DOHH2 (cell line): ENCODE measurements at regions not wholly inside any gene's neighbourhood (a gene's known extent, or its start where the extent isn't known, plus 50 kb on each side); places are given as distances from the start of the nearest gene placed in this dataset.

ENCODE experiments used
- H3F3A ChIP-seq: fragments of 200-600 bp; sonication (generic), shearing (Covaris generic); 2 replicates; pipeline ENCODE4 v1.6.0; 2016; ENCODE audit warnings: antibody characterized with exemption, mild to moderate bottlenecking; ENCODE audit not compliant: control insufficient read depth, insufficient read depth
- H3K27ac ChIP-seq: fragments of 200-600 bp; sonication (generic); 2 replicates; pipeline ENCODE4 v1.5.1; 2014; ENCODE audit warnings: low read depth, mild to moderate bottlenecking, low read length, moderate library complexity
- H3K27me3 ChIP-seq: fragments of 200-600 bp; sonication (generic); 2 replicates; pipeline ENCODE4 v1.6.1; 2014; ENCODE audit warnings: mild to moderate bottlenecking, low read length, mixed read lengths; ENCODE audit not compliant: control insufficient read depth
- H3K36me3 ChIP-seq: fragments of 200-600 bp; sonication (generic); 2 replicates; pipeline ENCODE4 v1.6.1; 2014; ENCODE audit warnings: mild to moderate bottlenecking, low read length, moderate library complexity, mixed read lengths; ENCODE audit not compliant: control insufficient read depth
- H3K4me1 ChIP-seq: fragments of 200-600 bp; sonication (generic); 2 replicates; pipeline ENCODE4 v1.6.1; 2014; ENCODE audit warnings: mild to moderate bottlenecking, low read length, mixed read lengths; ENCODE audit not compliant: control insufficient read depth
- H3K4me2 ChIP-seq: fragments of 200-600 bp; sonication (generic); 2 replicates; pipeline ENCODE4 v1.6.0; 2014; ENCODE audit warnings: mild to moderate bottlenecking, low read length, moderate library complexity
- H3K4me3 ChIP-seq: fragments of 200-600 bp; sonication (generic); 2 replicates; pipeline ENCODE4 v1.5.1; 2014; ENCODE audit warnings: mild to moderate bottlenecking, low read length, mixed read lengths
- H3K79me2 ChIP-seq: fragments of 200-600 bp; sonication (generic); 2 replicates; pipeline ENCODE4 v1.6.1; 2014; ENCODE audit warnings: mild to moderate bottlenecking, low read length, mixed read lengths; ENCODE audit not compliant: control insufficient read depth
- H3K9me2 ChIP-seq: fragments of 200-600 bp; sonication (generic); replicated peaks from 2 replicates; pipeline ENCODE4 v1.6.1; 2014; ENCODE audit warnings: mild to moderate bottlenecking, low read length, mixed read lengths; ENCODE audit not compliant: control insufficient read depth
- H3K9me3 ChIP-seq: fragments of 200-600 bp; sonication (generic); 2 replicates; pipeline ENCODE4 v1.6.1; 2014; ENCODE audit warnings: antibody characterized with exemption, low read length, mixed read lengths; ENCODE audit not compliant: control insufficient read depth, insufficient read depth
- H4K20me1 ChIP-seq: fragments of 200-600 bp; sonication (generic); 2 replicates; pipeline ENCODE4 v1.6.0; 2014; ENCODE audit warnings: low read depth, mild to moderate bottlenecking, antibody characterized with exemption, low read length, moderate library complexity; ENCODE audit not compliant: control insufficient read depth, insufficient read depth
- CTCF ChIP-seq: fragments of 200-600 bp; sonication (generic); IDR thresholded peaks from one replicate; pipeline ENCODE4 v1.5.1; 2014; ENCODE audit warnings: antibody characterized with exemption, mild to moderate bottlenecking, low read depth, low read length; ENCODE audit not compliant: poor library complexity, severe bottlenecking
- EZH2phosphoT487 ChIP-seq: fragments of 200-600 bp; sonication (generic); IDR thresholded peaks from 2 replicates; pipeline ENCODE4 v1.6.1; 2017; ENCODE audit warnings: borderline replicate concordance, mild to moderate bottlenecking, antibody characterized with exemption, low read length, moderate library complexity, mixed read lengths

- Histone ChIP-seq H3K4me2 (no peak overlapping the region), H3K27me3 (peaks cover 9% of the 10 kb centered on the region), H3K4me3 (no peak overlapping the region), H3K27ac (no peak overlapping the region), H3K79me2 (no peaks in the 10 kb centered on the region), H3F3A (no peaks in the 10 kb centered on the region), H3K9me3 (no peaks in the 10 kb centered on the region), H3K36me3 (no peaks in the 10 kb centered on the region), H3K9me2 (no peaks in the 10 kb centered on the region), H3K4me1 (no peaks in the 10 kb centered on the region), H4K20me1 (no peaks in the 10 kb centered on the region)
- TF ChIP-seq CTCF, result no peak
- TF ChIP-seq EZH2phosphoT487, result no peak
Measured at GRCh38 chr2:176650104-176650837, 381.0 kb downstream of the MTX2 start.

- no peaks in the 10 kb centered on the region for H3K9me3 ChIP-seq
- H3K9me2 ChIP-seq, result no peaks in the 10 kb centered on the region
- no peak overlapping the region for H3K4me3 ChIP-seq
- H3K4me2 ChIP-seq, result no peak overlapping the region
- H3K36me3 ChIP-seq, result no peaks in the 10 kb centered on the region
- peaks cover 9% of the 10 kb centered on the region for H3K27me3 ChIP-seq
- H3K4me1 ChIP-seq, result no peaks in the 10 kb centered on the region
- H3F3A ChIP-seq, result no peaks in the 10 kb centered on the region
- no peak for TF ChIP-seq CTCF
- no peak for TF ChIP-seq EZH2phosphoT487
- H4K20me1 ChIP-seq, result no peaks in the 10 kb centered on the region
- no peak overlapping the region for H3K27ac ChIP-seq
- H3K79me2 ChIP-seq, result no peaks in the 10 kb centered on the region
Measured at GRCh38 chr2:176650838-176651555, 381.8 kb downstream of the MTX2 start.

- Histone ChIP-seq H3K4me3 (no peak overlapping the region), H3F3A (no peaks in the 10 kb centered on the region), H4K20me1 (no peaks in the 10 kb centered on the region), H3K4me2 (no peak overlapping the region), H3K9me3 (no peaks in the 10 kb centered on the region), H3K9me2 (no peaks in the 10 kb centered on the region), H3K79me2 (no peaks in the 10 kb centered on the region), H3K36me3 (no peaks in the 10 kb centered on the region), H3K27me3 (peaks cover 9% of the 10 kb centered on the region), H3K27ac (no peak overlapping the region), H3K4me1 (no peaks in the 10 kb centered on the region)
- TF ChIP-seq EZH2phosphoT487, result no peak
- peak; percentile 77 for TF ChIP-seq CTCF
Measured at GRCh38 chr2:176652300-176653182, 383.3 kb downstream of the MTX2 start.
